ENCODE measurements at regions not wholly inside any gene's neighbourhood (a gene's known extent, or its start where the extent isn't known, plus 50 kb on each side); places are given as distances from the start of the nearest gene placed in this dataset.

GRCh38 chr2:11096591-11096990 is 58.7 kb upstream of the SLC66A3 start:
- Histone ChIP-seq H3K4me1 (replicated peaks in 1 of 4; ENCODE audit: control insufficient read depth in 3 of 4, insufficient read depth in 4 of 4, low read length in 3 of 4) (peaks cover 0 to 4% (median 1%) of the 10 kb centered on the region in 4 experiments; a peak in 3 of 7 replicates), H2AFZ (ENCODE audit: low read length) (no peak overlapping the region), H4K20me1 (replicated peaks in 1 of 2; ENCODE audit: control insufficient read depth in 1 of 2, insufficient read depth in 2 of 2, low read length in 2 of 2) (no peaks in the 10 kb centered on the region), H3K4ac (replicated peaks; ENCODE audit: insufficient read length, low read depth, low read length) (no peak overlapping the region), H2BK12ac (ENCODE audit: low read depth, low read length) (no peak overlapping the region), H3K27me3 (replicated peaks in 1 of 4; ENCODE audit: control insufficient read depth in 3 of 4, extremely low read depth in 1 of 4, insufficient read depth in 3 of 4, low read length in 3 of 4) (no peaks in the 10 kb centered on the region), H3K36me3 (ENCODE audit: control insufficient read depth in 2 of 4, insufficient read depth in 4 of 4, low read length in 3 of 4) (no peaks in the 10 kb centered on the region), H3K23me2 (ENCODE audit: low read depth, low read length) (no peaks in the 10 kb centered on the region), H3K27ac (ENCODE audit: low read depth, low read length) (no peak overlapping the region), H4K8ac (ENCODE audit: extremely low read depth, insufficient read depth, low read length) (no peak overlapping the region), H4K91ac (replicated peaks; ENCODE audit: insufficient read length, low read length) (no peak overlapping the region), H3K56ac (replicated peaks; ENCODE audit: insufficient read length, low read depth, low read length) (no peak overlapping the region), H3K14ac (ENCODE audit: insufficient read length) (no peak overlapping the region), H2BK5ac (ENCODE audit: low read depth, low read length) (no peak overlapping the region), H3K4me2 (ENCODE audit: insufficient read depth in 1 of 2, low read depth in 2 of 2, low read length in 2 of 2) (no peak overlapping the region), H2AK5ac (ENCODE audit: low read depth, low read length) (no peak overlapping the region), H3K18ac (ENCODE audit: extremely low read depth, low read length) (no peak overlapping the region), H4K5ac (ENCODE audit: insufficient read length, low read depth, low read length) (no peak overlapping the region), H2BK15ac (ENCODE audit: low read length) (no peak overlapping the region), H3K79me1 (ENCODE audit: low read depth, low read length) (no peaks in the 10 kb centered on the region; the same call in 1 of the 2 replicates), H3K4me3 (ENCODE audit: extremely low read depth in 1 of 4, insufficient read depth in 2 of 4, low read depth in 3 of 4, low read length in 4 of 4) (no peak overlapping the region), H2BK20ac (ENCODE audit: low read length) (no peak overlapping the region), H3K23ac (ENCODE audit: insufficient read length) (no peak overlapping the region), H3K9ac (replicated peaks in 1 of 4; ENCODE audit: extremely low read depth in 1 of 4, low read depth in 3 of 4, low read length in 3 of 4) (no peak overlapping the region), H3K79me2 (ENCODE audit: control insufficient read depth in 1 of 2, insufficient read depth in 2 of 2, low read length in 2 of 2) (no peaks in the 10 kb centered on the region), H3K9me3 (ENCODE audit: insufficient read depth in 2 of 2, low read depth in 1 of 2, low read length in 1 of 2) (no peaks in the 10 kb centered on the region), H2BK120ac (replicated peaks; ENCODE audit: low read depth, low read length) (no peak overlapping the region)
- WGBS, 2 experiments (ENCODE audit: extremely low coverage in 1 of 2, insufficient coverage in 1 of 2, insufficient read length in 1 of 2, insufficient replicate concordance in 2 of 2, low coverage in 1 of 2, low lambda C conversion rate in 2 of 2, missing lambda C conversion rate in 1 of 2) = 81% methylated on average over 8 of the region's 10 CpGs; no CpG with 5 or more reads in 1 of the 2 experiments
- FAIRE-seq (no peak), DNase-seq (ENCODE audit: low read depth in 1 of 2, low spot score in 2 of 2) (no peak)
- ChIA-PET CTCF (ENCODE audit: partially characterized antibody) (interaction anchor here (1.6 to 5.1 kb wide), 2 partner anchors 24 to 28 kb away, joined by 4 to 23 read pairs; no protein-coding TSS in a partner anchor), POLR2A (ENCODE audit: partially characterized antibody) (no interaction called here)
- TF ChIP-seq SIN3A (conservative IDR thresholded peaks at IDR 0.05 in 1 of 2, IDR thresholded peaks at IDR 0.05 in 1 of 2; ENCODE audit: low read depth in 1 of 2, low read length in 2 of 2) (no peak), POLR2AphosphoS5 (IDR thresholded peaks at IDR 0.05; ENCODE audit: low read depth, low read length) (no peak), PHF8 (conservative IDR thresholded peaks at IDR 0.05; ENCODE audit: low read depth, low read length) (no peak), SUZ12 (IDR thresholded peaks at IDR 0.05; ENCODE audit: low read length) (no peak), TCF12 (IDR thresholded peaks at IDR 0.05; ENCODE audit: low read depth, low read length) (no peak), KDM1A (IDR thresholded peaks at IDR 0.05; ENCODE audit: borderline replicate concordance, low read length) (no peak), MAX (IDR thresholded peaks at IDR 0.05) (no peak), HDAC6 (IDR thresholded peaks at IDR 0.05; ENCODE audit: low read depth, low read length) (no peak), BRCA1 (IDR thresholded peaks at IDR 0.05; ENCODE audit: low read depth, low read length) (no peak), TBP (IDR thresholded peaks at IDR 0.05; ENCODE audit: low read depth, low read length) (no peak), CBX5 (IDR thresholded peaks at IDR 0.05; ENCODE audit: low read depth, low read length) (no peak)
- TF ChIP-seq, protein P1, sequence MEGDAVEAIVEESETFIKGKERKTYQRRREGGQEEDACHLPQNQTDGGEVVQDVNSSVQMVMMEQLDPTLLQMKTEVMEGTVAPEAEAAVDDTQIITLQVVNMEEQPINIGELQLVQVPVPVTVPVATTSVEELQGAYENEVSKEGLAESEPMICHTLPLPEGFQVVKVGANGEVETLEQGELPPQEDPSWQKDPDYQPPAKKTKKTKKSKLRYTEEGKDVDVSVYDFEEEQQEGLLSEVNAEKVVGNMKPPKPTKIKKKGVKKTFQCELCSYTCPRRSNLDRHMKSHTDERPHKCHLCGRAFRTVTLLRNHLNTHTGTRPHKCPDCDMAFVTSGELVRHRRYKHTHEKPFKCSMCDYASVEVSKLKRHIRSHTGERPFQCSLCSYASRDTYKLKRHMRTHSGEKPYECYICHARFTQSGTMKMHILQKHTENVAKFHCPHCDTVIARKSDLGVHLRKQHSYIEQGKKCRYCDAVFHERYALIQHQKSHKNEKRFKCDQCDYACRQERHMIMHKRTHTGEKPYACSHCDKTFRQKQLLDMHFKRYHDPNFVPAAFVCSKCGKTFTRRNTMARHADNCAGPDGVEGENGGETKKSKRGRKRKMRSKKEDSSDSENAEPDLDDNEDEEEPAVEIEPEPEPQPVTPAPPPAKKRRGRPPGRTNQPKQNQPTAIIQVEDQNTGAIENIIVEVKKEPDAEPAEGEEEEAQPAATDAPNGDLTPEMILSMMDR (IDR thresholded peaks at IDR 0.05; ENCODE audit: control extremely low read depth in 1 of 3, insufficient read depth in 1 of 3, low read depth in 1 of 3, low read length in 3 of 3) = no peak

Measured in H1 (cell line).